HPDE6-E6E7 (cell line): ENCODE measurements at regions not wholly inside any gene's neighbourhood (a gene's known extent, or its start where the extent isn't known, plus 50 kb on each side); places are given as distances from the start of the nearest gene placed in this dataset.

Source experiments
- DNase-seq: peaks from one replicate; pipeline ENCODE4 v3.0.0; 2011; ENCODE audit warnings: missing footprints; ENCODE audit errors: extremely low spot score

GRCh38 chr13:105073041-105073440 is 1462.4 kb downstream of the EFNB2 start:
- no peak for DNase-seq

- no peak for DNase-seq
These were observed 1465.0 kb downstream of the EFNB2 start for GRCh38 chr13:105070452-105070851.

GRCh38 chr13:105069106-105069505 is 1466.4 kb downstream of the EFNB2 start:
- no peak for DNase-seq

GRCh38 chr13:105063676-105064075 is 1471.8 kb downstream of the EFNB2 start:
- no peak for DNase-seq

GRCh38 chr13:105059786-105060185 is 1475.7 kb downstream of the EFNB2 start:
- DNase-seq, result no peak

- no peak for DNase-seq
These were observed 1476.9 kb downstream of the EFNB2 start for GRCh38 chr13:105058517-105058916.

GRCh38 chr13:105052711-105053110 is 1482.8 kb downstream of the EFNB2 start:
- no peak for DNase-seq

- DNase-seq, result no peak
These were observed 1484.8 kb downstream of the EFNB2 start for GRCh38 chr13:105050686-105051085.

GRCh38 chr13:105048677-105049076 is 1486.8 kb downstream of the EFNB2 start:
- peak; percentile 6 for DNase-seq

- DNase-seq, result no peak
These were observed 1487.7 kb downstream of the EFNB2 start for GRCh38 chr13:105047676-105048295.

GRCh38 chr13:105037110-105037509 is 1498.4 kb downstream of the EFNB2 start:
- DNase-seq, result no peak

- no peak for DNase-seq
These were observed 1500.4 kb downstream of the EFNB2 start for GRCh38 chr13:105035092-105035491.

GRCh38 chr13:105033999-105034398 is 1501.5 kb downstream of the EFNB2 start:
- DNase-seq, result no peak

- no peak for DNase-seq
These were observed 1504.2 kb downstream of the EFNB2 start for GRCh38 chr13:105031306-105031705.

- DNase-seq, result no peak
These were observed 1504.6 kb downstream of the EFNB2 start for GRCh38 chr13:105030851-105031250.

- DNase-seq, result no peak
These were observed 1516.4 kb downstream of the EFNB2 start for GRCh38 chr13:105019073-105019472.

GRCh38 chr13:105016266-105016665 is 1519.2 kb downstream of the EFNB2 start:
- no peak for DNase-seq

GRCh38 chr13:105008604-105009003 is 1526.9 kb downstream of the EFNB2 start:
- no peak for DNase-seq

GRCh38 chr13:105007166-105007808 is 1528.2 kb downstream of the EFNB2 start:
- no peak for DNase-seq

GRCh38 chr13:104996022-104996421 is 1539.4 kb downstream of the EFNB2 start:
- DNase-seq, result no peak

- DNase-seq, result no peak
These were observed 1541.8 kb downstream of the EFNB2 start for GRCh38 chr13:104993708-104994107.

GRCh38 chr13:104987621-104988020 is 1547.8 kb downstream of the EFNB2 start:
- no peak for DNase-seq

- no peak for DNase-seq
These were observed 1551.1 kb downstream of the EFNB2 start for GRCh38 chr13:104984296-104984818.
